GM18870 (cell line): ENCODE measurements at regions not wholly inside any gene's neighbourhood (a gene's known extent, or its start where the extent isn't known, plus 50 kb on each side); places are given as distances from the start of the nearest gene placed in this dataset.

Experiments used
- ATAC-seq: cut with Tn5 transposase; IDR thresholded peaks from one replicate; pipeline ENCODE4 v1.9.1; 2021; ENCODE audit warnings: moderate library complexity; ENCODE audit not compliant: unreplicated experiment

- no peak for ATAC-seq
Observed at GRCh38 chr4:130125467-130125866, 1029.5 kb downstream of the C4orf33 start.

- ATAC-seq, result no peak
Observed at GRCh38 chr4:130127297-130127696, 1031.3 kb downstream of the C4orf33 start.

- ATAC-seq, result no peak
Observed at GRCh38 chr4:130131536-130131935, 1035.6 kb downstream of the C4orf33 start.

GRCh38 chr4:130141651-130142050, 1045.7 kb downstream of the C4orf33 start:
- no peak for ATAC-seq

- no peak for ATAC-seq
Observed at GRCh38 chr4:130143656-130144055, 1047.7 kb downstream of the C4orf33 start.

GRCh38 chr4:130146773-130147172, 1050.8 kb downstream of the C4orf33 start:
- no peak for ATAC-seq

- no peak for ATAC-seq
Observed at GRCh38 chr4:130147641-130148040, 1051.7 kb downstream of the C4orf33 start.

- no peak for ATAC-seq
Observed at GRCh38 chr4:130154901-130155300, 1058.9 kb downstream of the C4orf33 start.

- no peak for ATAC-seq
Observed at GRCh38 chr4:130163701-130164100, 1067.7 kb downstream of the C4orf33 start.

- ATAC-seq, result no peak
Observed at GRCh38 chr4:130165381-130165780, 1069.4 kb downstream of the C4orf33 start.

- no peak for ATAC-seq
Observed at GRCh38 chr4:130172156-130172555, 1076.2 kb downstream of the C4orf33 start.

GRCh38 chr4:130178106-130178505, 1082.2 kb downstream of the C4orf33 start:
- ATAC-seq, result no peak

GRCh38 chr4:130183096-130183495, 1087.1 kb downstream of the C4orf33 start:
- no peak for ATAC-seq

- no peak for ATAC-seq
Observed at GRCh38 chr4:130183766-130184165, 1087.8 kb downstream of the C4orf33 start.

- ATAC-seq, result no peak
Observed at GRCh38 chr4:130185123-130185522, 1089.2 kb downstream of the C4orf33 start.

- no peak for ATAC-seq
Observed at GRCh38 chr4:130186931-130187330, 1091.0 kb downstream of the C4orf33 start.

GRCh38 chr4:130187587-130187986, 1091.6 kb downstream of the C4orf33 start:
- no peak for ATAC-seq

- no peak for ATAC-seq
Observed at GRCh38 chr4:130192787-130193186, 1096.8 kb downstream of the C4orf33 start.

GRCh38 chr4:130197946-130198345, 1102.0 kb downstream of the C4orf33 start:
- no peak for ATAC-seq

- ATAC-seq, result no peak
Observed at GRCh38 chr4:130203571-130203970, 1107.6 kb downstream of the C4orf33 start.

- no peak for ATAC-seq
Observed at GRCh38 chr4:130210864-130211263, 1114.9 kb downstream of the C4orf33 start.

GRCh38 chr4:130214268-130214667, 1118.3 kb downstream of the C4orf33 start:
- ATAC-seq, result no peak

GRCh38 chr4:130233377-130234047, 1137.6 kb downstream of the C4orf33 start:
- ATAC-seq, result peak; percentile 100
